H1 (cell line): ENCODE measurements at regions not wholly inside any gene's neighbourhood (a gene's known extent, or its start where the extent isn't known, plus 50 kb on each side); places are given as distances from the start of the nearest gene placed in this dataset.
A peak's percentile ranks its signal among the peaks of the same experiment; 100 is the strongest.

ENCODE experiments used
- CTCF ChIA-PET: fragments of 300-600 bp; sonication (Branson Sonifier 250); formaldehyde crosslinking; loops from one replicate; lab custom pipeline; 2021; ENCODE audit not compliant: partially characterized antibody; lab: Charles Lee
- POLR2A ChIA-PET: fragments of 300-600 bp; sonication (Branson Sonifier 250); formaldehyde crosslinking; loops from one replicate; lab custom pipeline; 2021; ENCODE audit warnings: inconsistent platforms; ENCODE audit not compliant: partially characterized antibody; lab: Charles Lee
- DNase-seq, 2 experiments: peaks; one replicate each; pipeline versions ENCODE4 v3.0.0 to v3.0.0-alpha.2; 2010 to 2022; ENCODE audit warnings: low spot score in 2 of 2, low read depth in 1 of 2, mixed read lengths in 1 of 2
- FAIRE-seq: peaks from 2 replicates; lab custom pipeline; 2011; peaks lifted over from hg19 to GRCh38; lab: Jason Lieb, UNC
- H2AFZ ChIP-seq: 2 replicates; pipeline ENCODE4 v1.8.1; 2012; ENCODE audit warnings: low read length, inconsistent platforms
- H2AK5ac ChIP-seq: 2 replicates; pipeline ENCODE4 v1.6.1; 2013; ENCODE audit warnings: low read depth, low read length
- H2BK120ac ChIP-seq: replicated peaks from 2 replicates; pipeline ENCODE3; 2013; ENCODE audit warnings: low read depth, low read length, inconsistent platforms
- H2BK12ac ChIP-seq: 2 replicates; pipeline ENCODE4 v1.6.1; 2013; ENCODE audit warnings: low read depth, low read length
- H2BK15ac ChIP-seq: 2 replicates; pipeline ENCODE4 v1.6.1; 2013; ENCODE audit warnings: low read length
- H2BK20ac ChIP-seq: 2 replicates; pipeline ENCODE4 v1.6.1; 2013; ENCODE audit warnings: low read length
- H2BK5ac ChIP-seq: 2 replicates; pipeline ENCODE4 v1.6.1; 2013; ENCODE audit warnings: low read depth, low read length
- H3K14ac ChIP-seq: 2 replicates; pipeline ENCODE4 v1.6.1; 2013; ENCODE audit warnings: inconsistent platforms; ENCODE audit not compliant: insufficient read length
- H3K18ac ChIP-seq: 2 replicates; pipeline ENCODE4 v1.6.1; 2013; ENCODE audit warnings: low read length; ENCODE audit errors: extremely low read depth
- H3K23ac ChIP-seq: 2 replicates; pipeline ENCODE4 v1.6.1; 2013; ENCODE audit warnings: inconsistent platforms; ENCODE audit not compliant: insufficient read length
- H3K23me2 ChIP-seq: 2 replicates; pipeline ENCODE4 v1.6.1; 2013; ENCODE audit warnings: low read depth, low read length
- H3K27ac ChIP-seq: 2 replicates; pipeline ENCODE4 v1.6.1; 2011; ENCODE audit warnings: low read depth, low read length, inconsistent platforms
- H3K27me3 ChIP-seq, 4 experiments: replicated peaks in 1 of 4; 1 replicate in 1 of 4; 2 replicates in 3 of 4; pipeline versions ENCODE4 v1.6.1 to v1.8.1; 2011 to 2013; ENCODE audit warnings: low read length in 3 of 4, mild to moderate bottlenecking in 3 of 4, inconsistent platforms in 2 of 4, mixed read lengths in 2 of 4, moderate library complexity in 1 of 4; ENCODE audit not compliant: control insufficient read depth in 3 of 4, insufficient read depth in 3 of 4; ENCODE audit errors: extremely low read depth in 1 of 4
- H3K36me3 ChIP-seq, 4 experiments: 2 replicates each; pipeline versions ENCODE4 v1.6.1 to v1.8.1; 2011 to 2013; ENCODE audit warnings: mild to moderate bottlenecking in 4 of 4, low read length in 3 of 4, moderate library complexity in 2 of 4, control low read depth in 1 of 4, inconsistent platforms in 1 of 4; ENCODE audit not compliant: insufficient read depth in 4 of 4, control insufficient read depth in 2 of 4
- H3K4ac ChIP-seq: replicated peaks from 2 replicates; pipeline ENCODE3; 2013; ENCODE audit warnings: low read length, low read depth, mixed read lengths, inconsistent platforms; ENCODE audit not compliant: insufficient read length
- H3K4me1 ChIP-seq, 4 experiments: replicated peaks in 1 of 4; 1 replicate in 1 of 4; 2 replicates in 3 of 4; pipeline versions ENCODE4 v1.6.1 to v1.8.1; 2011 to 2013; ENCODE audit warnings: low read length in 3 of 4, inconsistent platforms in 2 of 4, mixed read lengths in 1 of 4; ENCODE audit not compliant: insufficient read depth in 4 of 4, control insufficient read depth in 3 of 4
- H3K4me2 ChIP-seq, 2 experiments: 2 replicates each; pipeline versions ENCODE4 v1.6.1 to v1.8.1; 2011 to 2013; ENCODE audit warnings: low read depth in 2 of 2, low read length in 2 of 2, control low read depth in 1 of 2, inconsistent platforms in 1 of 2, mild to moderate bottlenecking in 1 of 2; ENCODE audit not compliant: insufficient read depth in 1 of 2
- H3K4me3 ChIP-seq, 4 experiments: fragments of 200-600, 300-600 bp in 1 of 4; sonication (generic), shearing (Covaris generic), sonication (Bioruptor Twin) in 1 of 4; 2 replicates each; pipeline versions ENCODE4 v1.5.1 to v1.8.1; 2011 to 2016; ENCODE audit warnings: low read length in 4 of 4, low read depth in 3 of 4, control low read depth in 2 of 4, inconsistent platforms in 2 of 4, mild to moderate bottlenecking in 2 of 4, mixed read lengths in 1 of 4, moderate library complexity in 1 of 4; ENCODE audit not compliant: insufficient read depth in 2 of 4; ENCODE audit errors: extremely low read depth in 1 of 4
- H3K56ac ChIP-seq: replicated peaks from 2 replicates; pipeline ENCODE3; 2013; ENCODE audit warnings: low read depth, mild to moderate bottlenecking, mixed read lengths, low read length, inconsistent platforms; ENCODE audit not compliant: insufficient read length
- H3K79me1 ChIP-seq: 2 replicates; pipeline ENCODE4 v1.6.1; 2013; ENCODE audit warnings: low read depth, low read length, control low read depth
- H3K79me2 ChIP-seq, 2 experiments: 2 replicates each; pipeline versions ENCODE4 v1.6.1 to v1.8.1; 2012 to 2013; ENCODE audit warnings: low read length in 2 of 2, mild to moderate bottlenecking in 2 of 2, inconsistent platforms in 1 of 2; ENCODE audit not compliant: insufficient read depth in 2 of 2, control insufficient read depth in 1 of 2
- H3K9ac ChIP-seq, 4 experiments: replicated peaks in 1 of 4; 1 replicate in 1 of 4; 2 replicates in 3 of 4; pipeline versions ENCODE4 v1.6.1 to v1.8.1; 2011 to 2013; ENCODE audit warnings: low read depth in 3 of 4, low read length in 3 of 4, control low read depth in 2 of 4, mild to moderate bottlenecking in 2 of 4, moderate library complexity in 2 of 4, inconsistent platforms in 1 of 4; ENCODE audit errors: extremely low read depth in 1 of 4
- H3K9me3 ChIP-seq, 2 experiments: 2 replicates each; pipeline versions ENCODE4 v1.6.1 to v1.8.1; 2012 to 2013; ENCODE audit warnings: mild to moderate bottlenecking in 2 of 2, moderate library complexity in 2 of 2, control low read depth in 1 of 2, inconsistent platforms in 1 of 2, low read depth in 1 of 2, low read length in 1 of 2, mixed read lengths in 1 of 2; ENCODE audit not compliant: insufficient read depth in 2 of 2
- H4K20me1 ChIP-seq, 2 experiments: replicated peaks in 1 of 2; 2 replicates each; pipeline versions ENCODE3 to v1.8.1; 2011 to 2013; ENCODE audit warnings: inconsistent platforms in 2 of 2, low read length in 2 of 2, mild to moderate bottlenecking in 1 of 2; ENCODE audit not compliant: insufficient read depth in 2 of 2, control insufficient read depth in 1 of 2
- H4K5ac ChIP-seq: 2 replicates; pipeline ENCODE4 v1.6.1; 2013; ENCODE audit warnings: low read length, low read depth, mixed read lengths, inconsistent platforms; ENCODE audit not compliant: insufficient read length
- H4K8ac ChIP-seq: 2 replicates; pipeline ENCODE4 v1.8.0; 2013; ENCODE audit warnings: mild to moderate bottlenecking, moderate library complexity, low read length, inconsistent platforms; ENCODE audit not compliant: insufficient read depth; ENCODE audit errors: extremely low read depth
- H4K91ac ChIP-seq: replicated peaks from 2 replicates; pipeline ENCODE3; 2013; ENCODE audit warnings: low read length, mixed read lengths, inconsistent platforms; ENCODE audit not compliant: insufficient read length
- ASH2L ChIP-seq: fragments of 200-600, 300-600 bp; sonication (generic); IDR thresholded peaks from one replicate; pipeline ENCODE4 v1.7.1; 2017; ENCODE audit warnings: low read length
- WGBS, 2 experiments: shearing (Covaris generic) in 1 of 2; methylation state at CpG; one replicate each; pipeline versions ENCODE4 v1.1.6 to v1.1.7; 2013 to 2015; ENCODE audit warnings: low lambda C conversion rate in 2 of 2, mixed read lengths in 2 of 2, inconsistent platforms in 1 of 2, low coverage in 1 of 2, missing lambda C conversion rate in 1 of 2; ENCODE audit not compliant: insufficient replicate concordance in 2 of 2, insufficient coverage in 1 of 2, insufficient read length in 1 of 2; ENCODE audit errors: extremely low coverage in 1 of 2, missing lambda C conversion rate in 1 of 2; 5-methylcytosine and 5-hydroxymethylcytosine counted together
- TF ChIP-seq, protein P1 (sequence below): IDR thresholded peaks from 2 replicates; pipeline ENCODE4 v1.6.1; 2011; ENCODE audit warnings: low read depth, mild to moderate bottlenecking, low read length; ENCODE audit not compliant: insufficient read depth

DNA sequence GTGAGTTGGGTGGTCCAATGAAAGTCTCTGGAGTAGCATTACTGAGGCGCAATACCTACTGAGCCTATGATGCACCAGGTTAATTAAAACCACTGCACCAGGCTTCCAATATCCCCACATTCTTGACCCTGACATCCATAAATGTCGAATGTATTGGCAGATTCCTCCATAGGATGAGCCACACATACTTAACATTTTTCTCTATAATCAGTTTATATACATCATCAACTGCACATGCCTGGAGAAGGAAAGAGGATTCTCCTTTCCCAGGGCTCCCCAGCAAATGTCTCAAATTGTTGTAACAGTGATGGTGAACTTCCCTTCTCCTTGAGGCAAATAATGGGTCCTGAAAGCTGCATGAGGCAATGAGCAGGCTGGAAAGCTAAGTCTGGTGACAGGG is 82.3 kb upstream of the LPP start:
- Histone ChIP-seq H3K4ac (no peak overlapping the region), H2AFZ (0 out of 2 replicates have a peak overlapping the region, but pooled peaks have one; percentile 52), H3K9ac (no peak overlapping the region), H3K36me3 (no peaks in the 10 kb centered on the region), H4K8ac (no peak overlapping the region), H3K56ac (no peak overlapping the region), H3K14ac (no peak overlapping the region), H2BK15ac (no peak overlapping the region), H3K9me3 (no peaks in the 10 kb centered on the region), H3K4me3 (no peak overlapping the region), H2AK5ac (no peak overlapping the region), H2BK5ac (no peak overlapping the region), H3K27me3 (no peaks in the 10 kb centered on the region), H3K4me2 (no peak overlapping the region), H2BK12ac (no peak overlapping the region), H3K27ac (no peak overlapping the region), H3K79me2 (no peaks in the 10 kb centered on the region), H3K79me1 (no peaks in the 10 kb centered on the region), H4K5ac (no peak overlapping the region), H3K4me1 (no peaks in the 10 kb centered on the region), H2BK120ac (no peak overlapping the region), H3K18ac (no peak overlapping the region), H4K91ac (no peak overlapping the region), H2BK20ac (no peak overlapping the region), H3K23me2 (no peaks in the 10 kb centered on the region), H3K23ac (no peak overlapping the region), H4K20me1 (no peaks in the 10 kb centered on the region)
- FAIRE-seq: no peak
- DNase-seq: no peak
- no peak for TF ChIP-seq ASH2L
- TF ChIP-seq, protein P1, sequence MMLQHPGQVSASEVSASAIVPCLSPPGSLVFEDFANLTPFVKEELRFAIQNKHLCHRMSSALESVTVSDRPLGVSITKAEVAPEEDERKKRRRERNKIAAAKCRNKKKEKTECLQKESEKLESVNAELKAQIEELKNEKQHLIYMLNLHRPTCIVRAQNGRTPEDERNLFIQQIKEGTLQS: no peak
- 89% methylated on average over 2 of the region's 2 CpGs; no CpG with 5 or more reads in 1 of the 2 experiments for WGBS, 2 experiments
- ChIA-PET CTCF (interaction anchor here (1.1 to 1.8 kb wide), 2 partner anchors 16 to 19 kb away, joined by 3 to 9 read pairs; no protein-coding TSS in a partner anchor), POLR2A (no interaction called here)
